ENCODE measurements at regions not wholly inside any gene's neighbourhood (a gene's known extent, or its start where the extent isn't known, plus 50 kb on each side); places are given as distances from the start of the nearest gene placed in this dataset.

DNA sequence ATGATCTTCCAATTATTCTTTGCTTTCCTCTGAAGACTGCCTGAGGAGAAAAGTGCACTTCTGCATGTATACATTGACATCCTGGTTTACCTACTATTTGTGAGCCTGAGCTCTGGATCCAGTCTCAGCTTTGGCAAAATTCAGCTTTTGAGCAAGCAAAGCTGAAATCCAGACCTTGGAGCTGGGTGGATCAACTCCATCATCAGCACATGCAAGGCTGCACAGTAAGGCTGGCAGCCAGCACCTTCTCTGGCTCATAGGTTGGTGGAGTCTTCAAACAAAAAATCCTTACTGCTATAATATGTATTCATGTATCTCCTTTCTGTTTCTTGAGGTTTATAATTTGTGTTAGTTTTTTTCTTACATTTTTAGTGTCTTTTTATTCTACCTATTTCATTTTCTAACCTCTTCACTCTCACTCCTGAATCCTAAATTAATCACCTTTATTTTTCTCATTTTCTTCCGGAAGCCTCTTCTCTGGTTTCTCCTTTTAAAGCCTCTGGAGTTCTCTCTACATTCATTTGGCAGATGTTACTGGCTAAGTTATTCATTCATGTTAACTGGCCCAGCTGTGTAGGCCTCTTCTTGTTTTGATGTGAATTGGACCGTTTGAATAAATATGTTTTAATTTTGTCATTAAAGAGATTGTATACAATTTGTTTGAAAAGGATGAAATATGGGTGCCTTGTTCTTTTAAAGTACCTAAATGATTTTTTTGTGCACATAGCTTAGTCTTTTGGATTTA is 224.8 kb downstream of the DACT1 start:
- peaks cover 27% of the 10 kb centered on the region for H3K4me1 ChIP-seq
- peaks cover 6% of the 10 kb centered on the region for H3K27me3 Mint-ChIP-seq (ENCODE audit: insufficient read depth, low read depth)
- H3F3A ChIP-seq (ENCODE audit: low read depth), result peaks cover 12% of the 10 kb centered on the region
- peaks cover 5% of the 10 kb centered on the region for H3K9me3 ChIP-seq (ENCODE audit: low read depth)
- no peaks in the 10 kb centered on the region for H3K36me3 ChIP-seq
- H3K9me3 Mint-ChIP-seq, result peaks cover 12% of the 10 kb centered on the region
- H3K79me2 ChIP-seq (ENCODE audit: low read depth), result no peaks in the 10 kb centered on the region
- no peak overlapping the region for H3K9ac ChIP-seq
- no peak for DNase-seq (ENCODE audit: low spot score)
- no peak overlapping the region for H3K4me3 Mint-ChIP-seq
- no peaks in the 10 kb centered on the region for H4K20me1 ChIP-seq (ENCODE audit: low read depth)
- no peak overlapping the region for H3K27ac ChIP-seq
- H3K27me3 ChIP-seq, result no peaks in the 10 kb centered on the region
- H3K27ac Mint-ChIP-seq, result no peak overlapping the region
- no peak overlapping the region for H3K4me3 ChIP-seq
- H3K4me1 Mint-ChIP-seq, result peaks cover 16% of the 10 kb centered on the region
- TF ChIP-seq CTCF (IDR thresholded peaks at IDR 0.05) (no peak), EZH2 (IDR thresholded peaks at IDR 0.05) (no peak), EZH2phosphoT487 (IDR thresholded peaks at IDR 0.05) (no peak)
- no peak overlapping the region for H3K4me2 ChIP-seq
- H2AFZ ChIP-seq (replicated peaks), result no peak overlapping the region
- H3K36me3 Mint-ChIP-seq, result peaks cover 4% of the 10 kb centered on the region

- peak overlapping the region; percentile 61 for H3K27ac Mint-ChIP-seq
- no peaks in the 10 kb centered on the region for H3K9me3 ChIP-seq (ENCODE audit: low read depth)
- H3K36me3 Mint-ChIP-seq, result peaks cover 4% of the 10 kb centered on the region
- peak; percentile 49 for DNase-seq (ENCODE audit: low spot score)
- peaks cover 12% of the 10 kb centered on the region for H3F3A ChIP-seq (ENCODE audit: low read depth)
- no peak overlapping the region for H3K9ac ChIP-seq
- H3K27ac ChIP-seq, result peak overlapping the region; percentile 46
- H3K79me2 ChIP-seq (ENCODE audit: low read depth), result no peaks in the 10 kb centered on the region
- no peaks in the 10 kb centered on the region for H3K27me3 ChIP-seq
- peaks cover 8% of the 10 kb centered on the region for H3K27me3 Mint-ChIP-seq (ENCODE audit: insufficient read depth, low read depth)
- H3K9me3 Mint-ChIP-seq, result peaks cover 6% of the 10 kb centered on the region
- H3K36me3 ChIP-seq, result no peaks in the 10 kb centered on the region
- no peaks in the 10 kb centered on the region for H4K20me1 ChIP-seq (ENCODE audit: low read depth)
- H2AFZ ChIP-seq (replicated peaks), result no peak overlapping the region
- TF ChIP-seq EZH2phosphoT487 (IDR thresholded peaks at IDR 0.05) (no peak), EZH2 (IDR thresholded peaks at IDR 0.05) (no peak), CTCF (IDR thresholded peaks at IDR 0.05) (no peak)
- H3K4me2 ChIP-seq, result peak overlapping the region; percentile 59
- H3K4me1 Mint-ChIP-seq, result peaks cover 16% of the 10 kb centered on the region
- no peak overlapping the region for H3K4me3 Mint-ChIP-seq
- H3K4me3 ChIP-seq, result no peak overlapping the region
- H3K4me1 ChIP-seq, result peaks cover 27% of the 10 kb centered on the region
Measured at GRCh38 chr14:58863661-58864345, 226.0 kb downstream of the DACT1 start.

DNA sequence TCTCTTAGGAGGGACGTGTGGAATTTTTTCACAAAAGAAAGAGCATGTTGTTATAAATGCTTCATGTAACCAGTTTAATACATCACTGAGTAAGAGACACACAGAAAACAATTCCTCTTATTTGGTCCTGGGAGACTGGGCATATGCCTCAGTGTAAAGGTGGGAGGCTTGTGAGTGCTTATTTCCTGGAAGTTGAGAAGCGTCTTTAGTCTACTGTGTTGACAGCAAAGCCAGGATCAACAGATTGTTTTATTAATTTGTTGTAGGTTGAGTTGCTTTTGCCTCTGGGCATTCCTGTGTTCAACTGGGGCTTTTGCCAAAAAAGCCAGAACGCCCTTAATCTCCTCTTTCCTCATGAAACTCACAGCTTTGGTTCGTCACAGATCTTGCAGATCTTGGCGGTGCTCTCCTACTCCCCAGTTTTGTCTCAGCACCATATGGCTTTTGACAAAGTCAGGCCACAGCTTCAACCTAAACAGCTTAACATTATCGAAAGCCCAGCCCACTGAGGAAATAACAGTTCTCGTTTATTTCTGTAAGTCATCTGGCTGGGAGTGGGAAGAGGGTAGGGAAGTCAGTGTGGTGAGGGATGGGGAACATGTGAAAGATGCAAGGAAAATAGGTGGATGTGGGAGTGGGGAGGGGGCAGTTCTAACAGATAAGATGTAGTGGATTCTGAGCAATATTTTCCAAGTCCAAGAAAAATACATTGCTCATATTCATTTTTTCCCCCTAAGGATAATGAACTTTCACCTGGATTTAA is 227.2 kb downstream of the DACT1 start:
- no peak for TF ChIP-seq EZH2 (IDR thresholded peaks at IDR 0.05)
- no peak for TF ChIP-seq CTCF (IDR thresholded peaks at IDR 0.05)
- TF ChIP-seq EZH2phosphoT487 (IDR thresholded peaks at IDR 0.05), result no peak
- Mint-ChIP-seq H3K4me3 (no peak overlapping the region), H3K27ac (no peak overlapping the region), H3K9me3 (no peaks in the 10 kb centered on the region), H3K36me3 (no peaks in the 10 kb centered on the region), H3K27me3 (ENCODE audit: insufficient read depth, low read depth) (peaks cover 2% of the 10 kb centered on the region), H3K4me1 (peaks cover 16% of the 10 kb centered on the region)
- Histone ChIP-seq H3K79me2 (ENCODE audit: low read depth) (no peaks in the 10 kb centered on the region), H2AFZ (replicated peaks) (peak overlapping the region; percentile 84), H3K27ac (no peak overlapping the region), H3K4me3 (no peak overlapping the region), H3K4me1 (peaks cover 27% of the 10 kb centered on the region), H3K9ac (no peak overlapping the region), H3F3A (ENCODE audit: low read depth) (peaks cover 12% of the 10 kb centered on the region), H3K9me3 (ENCODE audit: low read depth) (no peaks in the 10 kb centered on the region), H3K27me3 (no peaks in the 10 kb centered on the region), H3K36me3 (no peaks in the 10 kb centered on the region), H3K4me2 (no peak overlapping the region), H4K20me1 (ENCODE audit: low read depth) (no peaks in the 10 kb centered on the region)
- no peak for DNase-seq (ENCODE audit: low spot score)

Measured in neural progenitor cell (in vitro differentiated cells).